ENCODE measurements at regions not wholly inside any gene's neighbourhood (a gene's known extent, or its start where the extent isn't known, plus 50 kb on each side); places are given as distances from the start of the nearest gene placed in this dataset.

GRCh38 chr10:128680116-128680515 lies 553.9 kb upstream of the MKI67 start:
- no peak for DNase-seq (ENCODE audit: low spot score)

GRCh38 chr10:128684215-128684614 lies 558.0 kb upstream of the MKI67 start:
- no peak for DNase-seq (ENCODE audit: low spot score)

GRCh38 chr10:128686630-128687278 lies 560.5 kb upstream of the MKI67 start:
- DNase-seq (ENCODE audit: low spot score) = no peak

GRCh38 chr10:128687408-128687807 lies 561.2 kb upstream of the MKI67 start:
- no peak for DNase-seq (ENCODE audit: low spot score)

GRCh38 chr10:128687927-128688549 lies 561.8 kb upstream of the MKI67 start:
- no peak for DNase-seq (ENCODE audit: low spot score)

- DNase-seq (ENCODE audit: low spot score) = no peak
Observed at GRCh38 chr10:128689667-128690066, 563.4 kb upstream of the MKI67 start.

- DNase-seq (ENCODE audit: low spot score) = no peak
Observed at GRCh38 chr10:128693493-128694131, 567.4 kb upstream of the MKI67 start.

GRCh38 chr10:128694168-128694850 lies 568.1 kb upstream of the MKI67 start:
- DNase-seq (ENCODE audit: low spot score) = no peak

GRCh38 chr10:128694851-128695725 lies 568.9 kb upstream of the MKI67 start:
- no peak for DNase-seq (ENCODE audit: low spot score)

GRCh38 chr10:128695931-128696330 lies 569.7 kb upstream of the MKI67 start:
- no peak for DNase-seq (ENCODE audit: low spot score)

GRCh38 chr10:128697437-128697836 lies 571.2 kb upstream of the MKI67 start:
- no peak for DNase-seq (ENCODE audit: low spot score)

- DNase-seq (ENCODE audit: low spot score) = no peak
Observed at GRCh38 chr10:128701381-128701780, 575.2 kb upstream of the MKI67 start.

GRCh38 chr10:128701837-128702236 lies 575.6 kb upstream of the MKI67 start:
- no peak for DNase-seq (ENCODE audit: low spot score)

- DNase-seq (ENCODE audit: low spot score) = no peak
Observed at GRCh38 chr10:128704716-128705115, 578.5 kb upstream of the MKI67 start.

- no peak for DNase-seq (ENCODE audit: low spot score)
Observed at GRCh38 chr10:128708182-128708581, 582.0 kb upstream of the MKI67 start.

- DNase-seq (ENCODE audit: low spot score) = no peak
Observed at GRCh38 chr10:128709686-128710085, 583.5 kb upstream of the MKI67 start.

- DNase-seq (ENCODE audit: low spot score) = no peak
Observed at GRCh38 chr10:128710098-128710797, 584.0 kb upstream of the MKI67 start.

GRCh38 chr10:128710798-128711183 lies 584.6 kb upstream of the MKI67 start:
- no peak for DNase-seq (ENCODE audit: low spot score)

- no peak for DNase-seq (ENCODE audit: low spot score)
Observed at GRCh38 chr10:128711806-128712205, 585.6 kb upstream of the MKI67 start.

GRCh38 chr10:128712661-128713400 lies 586.6 kb upstream of the MKI67 start:
- DNase-seq (ENCODE audit: low spot score) = no peak

- no peak for DNase-seq (ENCODE audit: low spot score)
Observed at GRCh38 chr10:128713471-128713870, 587.2 kb upstream of the MKI67 start.
